Epidermal melanocyte (primary cell): ENCODE measurements at regions not wholly inside any gene's neighbourhood (a gene's known extent, or its start where the extent isn't known, plus 50 kb on each side); places are given as distances from the start of the nearest gene placed in this dataset.

Source experiments
- DNase-seq: peaks from one replicate; pipeline ENCODE4 v3.0.0; 2011; ENCODE audit warnings: low spot score; ENCODE audit not compliant: insufficient read length

GRCh38 chr1:59079434-59080140, 217.3 kb upstream of the FGGY start:
- no peak for DNase-seq

- DNase-seq, result no peak
Observed at GRCh38 chr1:59081181-59081580, 215.7 kb upstream of the FGGY start.

- no peak for DNase-seq
Observed at GRCh38 chr1:59081795-59082194, 215.1 kb upstream of the FGGY start.

GRCh38 chr1:59083946-59084865, 212.7 kb upstream of the FGGY start:
- DNase-seq, result no peak

DNA sequence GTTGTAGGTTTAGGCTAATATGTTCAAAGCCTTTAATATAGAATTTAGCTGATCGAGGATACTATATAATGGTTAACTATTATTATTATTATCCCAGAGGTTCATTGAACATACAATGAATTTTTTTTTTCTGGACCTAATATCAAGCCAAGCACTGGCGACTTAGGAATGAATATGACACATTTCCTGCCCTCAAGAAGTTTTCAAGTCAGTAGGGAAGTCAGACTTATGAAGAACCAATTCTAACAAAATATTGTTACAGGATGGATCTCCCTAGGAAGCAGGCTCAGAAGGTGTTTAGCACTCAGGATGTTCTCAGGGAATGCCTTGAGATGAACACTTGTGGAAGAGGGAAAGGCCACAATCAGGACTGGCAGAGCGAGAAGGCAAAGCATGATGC, 211.8 kb upstream of the FGGY start:
- DNase-seq, result no peak

DNA sequence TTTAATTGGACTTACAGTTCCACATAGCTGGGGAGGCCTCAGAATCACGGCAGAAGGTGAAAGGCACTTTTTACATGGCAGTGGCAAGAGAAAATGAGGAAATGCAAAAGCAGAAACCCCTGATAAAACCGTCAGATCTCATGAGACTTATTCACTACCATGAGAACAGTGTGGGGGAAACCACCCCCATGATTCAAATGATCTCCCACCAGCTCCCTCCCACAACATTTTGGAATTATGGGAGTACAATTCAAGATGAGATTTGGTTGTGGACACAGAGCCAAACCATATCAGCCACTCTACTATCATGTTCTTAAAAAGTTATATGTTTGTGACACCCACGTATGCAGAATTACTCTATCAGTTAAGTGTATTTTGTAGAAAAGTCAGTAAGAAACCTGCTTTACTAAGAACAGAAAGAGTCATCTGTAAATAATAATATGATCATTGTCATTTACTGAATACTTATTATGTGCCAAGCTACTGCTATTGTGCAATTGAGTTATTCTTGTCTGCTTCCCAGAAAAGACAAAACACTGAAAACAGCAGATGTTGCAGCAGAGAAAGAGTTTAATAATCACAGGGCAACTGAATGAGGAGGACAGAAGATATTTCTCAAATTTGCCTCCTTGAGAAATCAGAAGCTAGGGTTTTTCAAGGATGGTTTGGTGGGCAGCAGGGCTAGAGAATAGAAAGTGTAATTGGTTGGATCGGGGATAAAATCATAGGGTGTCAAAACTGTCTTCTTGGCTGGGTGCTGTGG, 207.7 kb upstream of the FGGY start:
- no peak for DNase-seq

DNA sequence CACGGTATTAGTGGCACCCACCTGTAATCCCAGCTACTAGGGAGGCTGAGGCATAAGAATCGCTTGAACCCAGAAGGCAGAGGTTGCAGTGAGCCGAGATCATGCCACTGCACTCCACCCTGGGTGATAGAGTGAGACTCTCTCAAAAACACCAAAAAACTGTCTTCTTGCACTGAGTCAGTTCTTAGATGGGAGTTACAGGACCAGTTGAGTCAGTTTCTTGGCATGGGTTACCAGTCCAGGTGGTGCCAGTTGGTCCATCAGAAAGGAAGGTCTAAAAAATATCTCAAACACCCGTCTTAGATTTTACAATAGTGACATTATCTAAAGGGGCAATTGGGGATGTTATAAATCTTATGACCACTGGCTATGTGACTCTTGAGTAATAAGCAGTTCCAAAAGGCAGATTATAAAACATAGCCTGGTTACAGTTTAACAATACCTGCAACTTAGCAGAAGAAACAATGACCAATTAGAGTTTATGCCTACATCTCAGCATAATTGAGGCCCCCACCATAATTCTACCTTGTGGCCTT, 206.9 kb upstream of the FGGY start:
- DNase-seq, result no peak

- no peak for DNase-seq
Observed at GRCh38 chr1:59092126-59092525, 204.8 kb upstream of the FGGY start.

- no peak for DNase-seq
Observed at GRCh38 chr1:59094001-59094400, 202.9 kb upstream of the FGGY start.

DNA sequence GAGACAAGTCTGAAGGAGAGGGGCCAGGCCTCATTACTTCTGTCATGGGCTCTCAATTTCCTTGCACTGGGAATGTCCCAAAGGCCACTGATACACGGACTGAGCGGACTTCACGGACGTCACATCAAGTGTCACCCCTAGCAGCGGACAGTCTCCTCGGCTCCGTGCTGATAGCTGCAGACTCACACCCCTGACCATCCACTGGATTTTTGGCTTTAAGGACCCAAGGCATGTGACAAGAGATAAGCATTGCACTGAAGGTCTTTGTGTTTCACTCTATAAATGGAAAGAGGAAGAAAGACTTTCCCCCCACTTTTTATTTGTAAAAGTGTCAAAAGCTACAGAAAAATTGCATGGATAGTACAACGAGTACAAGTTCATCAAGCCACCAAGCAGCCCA, 200.4 kb upstream of the FGGY start:
- DNase-seq, result no peak

DNA sequence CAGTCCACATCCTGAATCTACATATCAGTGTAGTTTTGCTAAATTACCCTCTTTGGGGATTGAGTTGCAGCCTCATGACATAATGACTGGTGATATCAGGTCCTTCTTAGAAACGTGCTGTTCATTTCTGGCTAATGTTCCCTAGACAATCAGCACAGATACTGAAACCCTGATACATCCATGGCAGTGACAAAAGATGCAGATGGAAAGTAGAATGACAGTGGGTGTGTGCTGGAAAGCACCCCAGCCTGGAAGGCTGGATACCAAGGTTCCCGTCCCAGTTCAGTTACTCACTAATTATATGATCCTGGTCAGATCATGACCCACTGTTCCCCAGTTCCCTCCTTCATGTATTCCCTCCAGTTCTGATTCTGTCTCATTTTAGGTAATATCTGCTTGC, 198.2 kb upstream of the FGGY start:
- DNase-seq, result no peak

- no peak for DNase-seq
Observed at GRCh38 chr1:59100708-59101374, 196.1 kb upstream of the FGGY start.

DNA sequence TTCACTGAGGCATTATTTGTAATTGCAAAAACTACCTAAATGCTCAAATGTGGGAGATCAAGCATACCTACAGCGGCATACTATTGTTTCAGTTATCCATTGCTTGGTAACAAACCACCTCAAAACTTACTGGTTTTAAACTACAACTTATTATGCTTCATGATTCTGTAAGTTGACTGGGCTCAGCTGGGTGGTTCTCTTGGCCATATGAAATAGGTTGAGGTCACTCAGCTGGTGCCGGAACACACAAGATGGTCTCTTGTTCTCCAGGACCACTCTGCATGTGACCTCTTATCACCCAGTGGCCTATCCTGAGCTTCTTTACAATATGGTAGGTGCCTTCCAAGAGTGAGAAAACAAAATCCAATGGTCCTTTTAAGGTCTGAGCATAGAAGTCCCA, 195.4 kb upstream of the FGGY start:
- no peak for DNase-seq

DNA sequence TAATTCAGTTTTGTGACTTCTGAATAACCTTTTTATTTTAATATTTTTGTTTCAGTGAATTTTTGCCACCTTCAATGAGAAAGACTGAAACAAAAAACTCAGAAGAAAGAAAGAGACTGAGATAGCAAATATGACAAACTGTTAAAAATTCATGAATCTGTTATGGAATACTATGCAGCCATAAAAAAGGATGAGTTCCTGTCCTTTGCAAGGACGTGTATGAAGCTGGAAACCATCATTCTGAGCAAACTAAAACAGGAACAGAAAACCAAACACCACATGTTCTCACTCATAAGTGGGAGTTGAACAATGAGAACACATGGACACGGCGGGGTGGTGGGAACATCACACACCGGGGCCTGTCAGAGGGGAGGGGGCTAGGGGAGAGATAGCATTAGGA, 193.4 kb upstream of the FGGY start:
- no peak for DNase-seq

GRCh38 chr1:59104191-59104760, 192.6 kb upstream of the FGGY start:
- no peak for DNase-seq

- DNase-seq, result no peak
Observed at GRCh38 chr1:59105548-59106507, 191.1 kb upstream of the FGGY start.

DNA sequence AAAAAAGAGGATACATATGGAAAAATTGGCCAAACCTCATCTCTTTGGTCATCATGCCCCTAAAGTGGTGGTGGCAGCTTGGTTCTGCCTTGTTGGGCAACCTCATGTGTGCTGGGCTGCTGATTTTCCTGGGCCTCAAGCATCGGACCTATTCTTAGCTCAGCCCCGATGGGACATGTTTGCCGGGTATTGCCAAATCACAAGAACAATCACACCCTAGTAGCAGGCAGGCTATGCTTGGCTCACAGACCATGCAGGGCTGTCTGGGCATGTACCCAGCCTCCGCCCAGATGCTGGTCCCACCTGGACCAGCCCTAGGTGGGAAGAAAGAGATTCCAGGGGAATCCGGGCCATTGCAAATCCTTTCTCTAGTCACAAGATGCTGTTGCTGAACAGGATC, 189.4 kb upstream of the FGGY start:
- DNase-seq, result no peak

DNA sequence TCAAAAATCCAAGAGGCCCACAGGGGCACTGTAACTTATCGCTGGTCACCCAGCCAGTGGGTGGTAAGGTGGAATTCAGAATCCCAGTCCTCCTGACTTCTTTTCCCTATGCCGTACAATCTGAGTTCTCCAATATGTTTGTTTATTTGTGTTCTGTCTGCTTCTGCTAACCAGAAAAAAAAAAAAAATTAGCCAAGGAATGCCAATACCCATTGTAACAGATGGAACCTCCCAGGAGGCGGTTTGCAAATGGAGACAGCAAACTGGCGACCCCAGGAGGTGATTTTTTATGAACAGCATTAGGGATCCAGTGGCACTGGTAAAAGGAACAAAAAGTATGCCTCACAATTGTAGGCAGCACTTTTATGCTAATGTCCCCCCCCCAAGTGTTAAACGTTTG, 189.0 kb upstream of the FGGY start:
- no peak for DNase-seq

DNA sequence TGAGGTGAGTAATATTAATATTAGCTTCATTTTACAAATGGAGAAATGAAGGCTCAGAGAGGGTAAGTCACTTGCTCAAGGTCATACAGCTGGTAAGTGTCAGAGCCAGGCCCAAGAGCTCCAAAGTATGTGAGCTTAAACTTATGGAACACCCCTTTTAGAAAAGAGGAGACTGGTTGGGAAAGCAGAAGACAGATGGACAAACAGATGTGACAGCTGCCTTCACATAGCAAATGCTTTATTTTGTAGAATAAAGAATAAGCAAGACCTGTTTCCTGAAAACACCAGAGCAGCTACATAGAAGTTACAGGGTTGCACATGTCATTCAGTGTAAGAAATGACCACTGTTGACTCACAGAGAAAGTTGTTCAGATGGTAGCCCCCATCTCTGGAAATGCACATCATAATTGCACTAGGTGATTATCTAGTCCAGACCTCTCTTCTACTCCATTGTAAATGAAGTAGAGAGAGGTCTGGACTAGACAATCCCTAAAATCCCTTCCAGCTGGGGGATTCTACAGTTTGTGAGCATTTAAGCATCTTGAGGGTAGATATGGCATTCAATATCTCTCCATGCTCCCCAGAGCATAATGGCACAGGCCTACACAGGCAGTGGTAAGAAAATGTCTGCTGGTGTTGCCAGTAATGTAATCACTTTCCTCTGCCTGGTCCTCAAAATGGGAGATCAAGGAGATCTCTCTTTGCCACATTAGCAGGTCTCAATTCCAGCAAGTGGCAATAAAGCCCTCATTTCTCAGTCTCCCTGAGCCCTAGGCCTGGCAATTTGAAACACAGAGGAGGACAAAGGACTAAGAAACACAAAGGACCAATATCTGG, 188.2 kb upstream of the FGGY start:
- no peak for DNase-seq
